HG02610 (cell line): ENCODE measurements at regions not wholly inside any gene's neighbourhood (a gene's known extent, or its start where the extent isn't known, plus 50 kb on each side); places are given as distances from the start of the nearest gene placed in this dataset.

ENCODE experiments used
- ATAC-seq: cut with Tn5 transposase; IDR thresholded peaks from one replicate; pipeline ENCODE4 v1.9.1; 2021; ENCODE audit warnings: mild to moderate bottlenecking, moderate library complexity; ENCODE audit not compliant: unreplicated experiment

GRCh38 chr5:175805256-175806011 is 65.9 kb upstream of the CPLX2 start:
- no peak for ATAC-seq

- no peak for ATAC-seq
These were observed 62.7 kb upstream of the CPLX2 start for GRCh38 chr5:175808711-175809110.

GRCh38 chr5:175809531-175810121 is 61.8 kb upstream of the CPLX2 start:
- ATAC-seq: no peak

- ATAC-seq: no peak
These were observed 60.9 kb upstream of the CPLX2 start for GRCh38 chr5:175810457-175810856.

GRCh38 chr5:175811589-175811988 is 59.8 kb upstream of the CPLX2 start:
- no peak for ATAC-seq

- ATAC-seq: no peak
These were observed 57.3 kb upstream of the CPLX2 start for GRCh38 chr5:175813943-175814630.

GRCh38 chr5:175814691-175815090 is 56.7 kb upstream of the CPLX2 start:
- ATAC-seq: no peak

- ATAC-seq: no peak
These were observed 56.1 kb upstream of the CPLX2 start for GRCh38 chr5:175815126-175815913.

- no peak for ATAC-seq
These were observed 55.0 kb upstream of the CPLX2 start for GRCh38 chr5:175816348-175816747.

GRCh38 chr5:175819090-175819425 is 52.3 kb upstream of the CPLX2 start:
- no peak for ATAC-seq

GRCh38 chr5:175820230-175820629 is 51.1 kb upstream of the CPLX2 start:
- no peak for ATAC-seq
